LNCaP clone FGC (cell line): ENCODE measurements at regions not wholly inside any gene's neighbourhood (a gene's known extent, or its start where the extent isn't known, plus 50 kb on each side); places are given as distances from the start of the nearest gene placed in this dataset.
"Not testable (repeated sequence)": the region's sequence is repeated elsewhere in the genome, so short reads cannot be mapped to it uniquely, and the experiment has no call there.

Source experiments
- DNase-seq: peaks from one replicate; pipeline ENCODE4 v3.0.0-alpha.2; 2011; ENCODE audit warnings: low read depth
- H3K4me3 ChIP-seq: 2 replicates; pipeline ENCODE4 v1.5.1; 2011; ENCODE audit warnings: mild to moderate bottlenecking, low read depth, low read length, control low read depth
- TF ChIP-seq, protein P1 (sequence below): IDR thresholded peaks from 2 replicates; pipeline ENCODE4 v1.5.1; 2012; ENCODE audit warnings: mild to moderate bottlenecking; ENCODE audit not compliant: control insufficient read depth, insufficient read depth; ENCODE audit errors: extremely low read depth

DNA sequence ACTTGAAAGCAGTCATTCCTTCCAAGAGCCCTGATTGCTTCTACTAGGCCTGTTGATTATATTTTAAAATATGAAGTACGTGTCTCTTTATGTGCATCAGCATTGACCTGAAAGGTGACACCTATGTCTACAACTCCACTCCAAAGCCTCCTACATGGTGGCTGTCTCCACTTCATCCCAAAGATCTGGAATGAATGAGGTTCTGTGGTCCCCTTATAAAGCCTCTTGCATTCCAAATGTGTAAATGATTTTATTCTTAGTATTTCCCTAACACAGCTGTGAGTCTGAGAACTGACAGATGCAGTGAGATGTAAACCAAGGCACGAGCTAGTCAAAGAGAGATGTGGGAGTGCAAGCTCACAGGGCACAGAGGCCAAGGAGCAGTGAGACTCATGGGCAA, 176.0 kb upstream of the SVIL start:
- TF ChIP-seq, protein P1, sequence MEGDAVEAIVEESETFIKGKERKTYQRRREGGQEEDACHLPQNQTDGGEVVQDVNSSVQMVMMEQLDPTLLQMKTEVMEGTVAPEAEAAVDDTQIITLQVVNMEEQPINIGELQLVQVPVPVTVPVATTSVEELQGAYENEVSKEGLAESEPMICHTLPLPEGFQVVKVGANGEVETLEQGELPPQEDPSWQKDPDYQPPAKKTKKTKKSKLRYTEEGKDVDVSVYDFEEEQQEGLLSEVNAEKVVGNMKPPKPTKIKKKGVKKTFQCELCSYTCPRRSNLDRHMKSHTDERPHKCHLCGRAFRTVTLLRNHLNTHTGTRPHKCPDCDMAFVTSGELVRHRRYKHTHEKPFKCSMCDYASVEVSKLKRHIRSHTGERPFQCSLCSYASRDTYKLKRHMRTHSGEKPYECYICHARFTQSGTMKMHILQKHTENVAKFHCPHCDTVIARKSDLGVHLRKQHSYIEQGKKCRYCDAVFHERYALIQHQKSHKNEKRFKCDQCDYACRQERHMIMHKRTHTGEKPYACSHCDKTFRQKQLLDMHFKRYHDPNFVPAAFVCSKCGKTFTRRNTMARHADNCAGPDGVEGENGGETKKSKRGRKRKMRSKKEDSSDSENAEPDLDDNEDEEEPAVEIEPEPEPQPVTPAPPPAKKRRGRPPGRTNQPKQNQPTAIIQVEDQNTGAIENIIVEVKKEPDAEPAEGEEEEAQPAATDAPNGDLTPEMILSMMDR = no peak
- DNase-seq = no peak
- no peak overlapping the region for H3K4me3 ChIP-seq

DNA sequence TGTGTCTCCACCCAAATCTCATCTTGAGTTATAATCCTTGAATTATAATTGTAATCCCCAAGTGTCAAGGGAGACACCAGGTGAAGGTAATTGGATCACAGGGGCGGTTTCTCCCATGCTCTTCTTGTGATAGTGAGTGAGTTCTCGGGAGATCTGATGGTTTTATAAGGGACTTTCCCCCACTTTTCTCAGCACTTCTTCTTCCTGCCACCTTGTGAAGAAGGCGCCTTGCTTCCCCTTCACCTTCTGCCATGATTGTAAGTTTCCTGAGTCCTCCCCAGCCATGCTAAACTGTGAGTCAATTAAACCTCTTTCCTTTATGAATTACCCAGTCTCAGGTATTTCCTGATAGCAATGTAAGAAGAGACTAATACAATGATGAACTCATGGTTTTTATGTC, 175.5 kb upstream of the SVIL start:
- H3K4me3 ChIP-seq, DNase-seq: not testable (repeated sequence)

DNA sequence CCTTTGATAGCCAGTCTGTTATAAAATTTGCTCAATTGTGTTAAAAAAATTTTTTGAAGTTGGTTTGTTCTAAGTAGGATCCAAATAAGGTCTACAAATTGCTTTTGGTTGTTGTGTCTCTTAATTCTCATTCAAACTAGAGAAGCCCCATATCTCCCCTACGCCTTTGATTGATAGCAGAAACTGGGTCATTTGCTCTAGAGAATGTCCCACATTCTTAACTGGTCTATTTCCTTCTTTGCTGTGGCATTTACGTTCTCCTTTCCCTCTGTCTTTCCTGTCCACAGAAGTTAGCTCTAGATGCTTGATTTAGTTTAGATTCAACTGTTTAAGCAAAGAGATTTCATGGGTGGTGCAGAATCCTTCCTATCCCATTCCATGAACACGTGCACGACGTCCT, 174.6 kb upstream of the SVIL start:
- H3K4me3 ChIP-seq = no peak overlapping the region
- TF ChIP-seq, protein P1 = no peak
- DNase-seq = no peak

DNA sequence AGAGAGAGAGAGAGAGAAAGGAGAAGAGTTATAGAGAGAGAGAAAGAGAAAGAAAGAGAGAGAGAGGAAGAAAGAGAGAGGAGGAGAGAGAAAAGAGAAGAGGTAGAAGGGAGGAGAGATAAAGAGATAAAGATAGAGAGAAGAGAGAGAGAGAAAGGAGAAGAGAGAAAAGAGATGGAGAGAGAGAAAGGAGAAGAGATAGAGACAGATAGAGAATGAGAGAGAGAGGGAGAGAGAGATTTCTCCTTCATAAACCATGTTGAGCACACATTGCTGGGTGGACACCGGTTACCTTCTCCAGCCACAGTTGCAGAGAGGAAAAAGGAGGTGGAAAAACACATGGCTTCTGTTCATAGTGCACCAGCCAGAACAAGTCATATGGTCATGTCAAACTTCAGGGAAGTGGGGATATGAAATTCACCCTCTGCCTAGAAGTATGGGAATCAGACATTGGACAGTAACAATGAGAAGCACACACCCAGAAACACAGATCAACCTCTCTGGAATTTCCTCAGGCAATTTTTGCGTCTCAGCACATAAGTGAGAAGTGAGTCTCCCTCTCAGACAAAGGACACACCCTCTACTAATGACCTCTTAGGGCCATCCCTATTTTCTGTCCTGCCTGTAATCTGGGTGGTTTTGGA, 172.5 kb upstream of the SVIL start:
- DNase-seq = no peak
- no peak overlapping the region for H3K4me3 ChIP-seq
- TF ChIP-seq, protein P1 = no peak

DNA sequence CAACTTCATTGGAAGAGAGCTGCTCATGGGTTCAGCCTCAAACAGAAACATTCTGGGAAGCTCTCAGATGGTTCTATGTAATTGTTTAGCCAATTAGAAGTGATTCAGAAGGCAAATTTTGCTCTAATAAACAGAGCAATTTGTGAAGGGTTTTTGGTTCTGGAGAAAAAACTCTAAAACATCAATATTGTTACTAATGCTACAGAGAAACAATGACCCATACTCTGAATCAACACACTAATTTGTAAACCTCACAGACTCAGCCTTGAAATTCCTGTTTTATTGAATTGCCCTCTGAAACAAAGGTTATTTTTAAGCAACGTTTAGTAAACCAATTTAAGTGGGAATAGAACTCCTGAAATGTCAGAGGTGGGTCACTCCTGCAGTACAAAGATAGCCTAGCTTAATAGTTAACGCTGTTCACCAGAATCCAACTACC, 171.6 kb upstream of the SVIL start:
- no peak overlapping the region for H3K4me3 ChIP-seq
- TF ChIP-seq, protein P1 = no peak
- DNase-seq = no peak

DNA sequence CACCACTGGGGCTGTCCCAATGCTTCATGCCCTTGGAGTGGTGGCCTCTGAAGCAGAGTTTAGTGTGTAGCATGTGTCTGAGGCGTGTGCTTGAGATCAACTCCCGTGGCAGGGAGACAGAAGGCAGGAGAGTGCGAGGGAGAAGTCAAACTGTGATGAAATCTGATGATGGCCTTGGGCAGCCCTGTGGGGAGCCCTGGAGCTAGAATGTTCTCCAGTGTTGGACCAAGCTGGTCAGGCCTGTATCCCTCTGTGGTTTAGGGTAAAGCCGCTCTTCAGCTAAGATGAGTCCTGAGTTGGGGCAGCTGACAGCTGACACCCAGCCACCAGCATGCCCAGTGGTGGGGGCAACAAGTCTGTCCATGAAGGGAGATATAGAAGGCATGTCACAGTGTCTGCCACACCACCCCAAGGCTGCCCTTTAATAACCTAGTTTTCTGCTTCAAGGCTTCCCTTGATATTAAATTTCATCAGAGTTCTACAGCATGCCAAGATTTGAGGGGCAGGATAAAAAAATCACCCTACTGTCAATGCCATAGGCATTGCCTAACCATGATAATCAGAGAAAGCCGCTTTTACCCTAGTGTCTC, 170.5 kb upstream of the SVIL start:
- TF ChIP-seq, protein P1 = no peak
- DNase-seq = no peak

DNA sequence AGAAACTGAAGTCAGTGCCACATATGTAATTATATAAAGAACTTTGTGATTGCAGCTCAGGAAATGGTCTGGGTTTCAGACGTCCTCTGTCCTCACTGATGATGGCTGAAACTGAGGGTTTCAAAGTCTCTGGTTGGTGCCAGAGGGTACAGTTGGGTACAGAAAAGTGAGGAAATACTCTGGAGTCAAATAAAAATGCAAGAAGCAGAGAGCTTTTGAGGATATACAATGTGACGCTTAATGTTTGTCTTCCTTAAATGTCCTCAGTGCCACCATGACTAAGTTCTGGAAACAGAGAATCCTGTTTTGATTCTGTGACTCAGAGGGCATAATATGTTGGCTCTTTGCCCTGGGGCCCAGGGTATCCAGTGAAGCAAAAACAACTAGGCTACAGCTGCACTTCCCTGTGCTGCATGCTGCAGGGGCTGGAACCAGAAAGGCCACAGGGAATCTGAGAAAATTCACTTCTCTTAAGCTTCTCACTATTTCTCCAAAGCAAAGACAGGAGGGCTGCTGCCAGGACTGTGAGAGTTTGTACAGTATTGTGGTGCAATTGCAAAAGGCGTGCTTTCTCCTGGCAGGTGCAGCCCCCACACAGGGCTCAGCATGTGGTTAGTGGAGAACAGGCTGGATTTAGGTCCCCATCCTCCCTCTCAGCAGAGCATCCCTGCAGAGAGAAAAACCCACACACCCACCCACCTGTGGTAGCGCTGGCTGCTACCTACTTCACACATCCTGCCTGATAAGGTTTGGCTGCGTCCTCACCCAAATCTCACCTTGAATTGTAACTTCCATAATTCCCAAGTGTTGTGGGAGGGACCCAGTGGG, 169.5 kb upstream of the SVIL start:
- no peak for DNase-seq
- TF ChIP-seq, protein P1 = no peak
- H3K4me3 ChIP-seq = no peak overlapping the region

More for the DNA sequence above, 170.5 kb upstream of the SVIL start:
- H3K4me3 ChIP-seq = no peak overlapping the region
